ENCODE measurements at regions not wholly inside any gene's neighbourhood (a gene's known extent, or its start where the extent isn't known, plus 50 kb on each side); places are given as distances from the start of the nearest gene placed in this dataset.
"Not testable (repeated sequence)": the region's sequence is repeated elsewhere in the genome, so short reads cannot be mapped to it uniquely, and the experiment has no call there.

- DNase-seq (ENCODE audit: extremely low read depth, low read depth), result no peak
- H3K4me3 ChIP-seq (replicated peaks; ENCODE audit: low read depth, low read length), result peak overlapping the region; percentile 30
- no peak for TF ChIP-seq CTCF (IDR thresholded peaks at IDR 0.05; ENCODE audit: low read depth, low read length, missing control alignments)
Measured at GRCh38 chr20:30811885-30812671, 445.4 kb upstream of the DEFB115 start.

GRCh38 chr20:30812739-30813411 lies 444.6 kb upstream of the DEFB115 start:
- DNase-seq (ENCODE audit: extremely low read depth, low read depth), result no peak
- H3K4me3 ChIP-seq (replicated peaks; ENCODE audit: low read depth, low read length), result no peak overlapping the region
- TF ChIP-seq CTCF (IDR thresholded peaks at IDR 0.05; ENCODE audit: low read depth, low read length, missing control alignments), result no peak

- not testable (repeated sequence) for DNase-seq (ENCODE audit: extremely low read depth, low read depth); H3K4me3 ChIP-seq (replicated peaks; ENCODE audit: low read depth, low read length)
Measured at GRCh38 chr20:30813412-30814311, 443.8 kb upstream of the DEFB115 start.

GRCh38 chr20:30814312-30814639 lies 443.2 kb upstream of the DEFB115 start:
- not testable (repeated sequence) for DNase-seq (ENCODE audit: extremely low read depth, low read depth); H3K4me3 ChIP-seq (replicated peaks; ENCODE audit: low read depth, low read length)

GRCh38 chr20:30815027-30815576 lies 442.4 kb upstream of the DEFB115 start:
- H3K4me3 ChIP-seq (replicated peaks; ENCODE audit: low read depth, low read length); DNase-seq (ENCODE audit: extremely low read depth, low read depth): not testable (repeated sequence)

GRCh38 chr20:30815577-30816181 lies 441.8 kb upstream of the DEFB115 start:
- no peak for DNase-seq (ENCODE audit: extremely low read depth, low read depth)
- TF ChIP-seq CTCF (IDR thresholded peaks at IDR 0.05; ENCODE audit: low read depth, low read length, missing control alignments), result no peak
- 0 out of 2 replicates have a peak overlapping the region, but pooled peaks have one; percentile 13 for H3K4me3 ChIP-seq (replicated peaks; ENCODE audit: low read depth, low read length)

GRCh38 chr20:30816182-30816645 lies 441.2 kb upstream of the DEFB115 start:
- DNase-seq (ENCODE audit: extremely low read depth, low read depth), result no peak
- no peak for TF ChIP-seq CTCF (IDR thresholded peaks at IDR 0.05; ENCODE audit: low read depth, low read length, missing control alignments)
- 0 out of 2 replicates have a peak overlapping the region, but pooled peaks have one; percentile 13 for H3K4me3 ChIP-seq (replicated peaks; ENCODE audit: low read depth, low read length)

- not testable (repeated sequence) for DNase-seq (ENCODE audit: extremely low read depth, low read depth); H3K4me3 ChIP-seq (replicated peaks; ENCODE audit: low read depth, low read length)
Measured at GRCh38 chr20:30821615-30822014, 435.8 kb upstream of the DEFB115 start.

- H3K4me3 ChIP-seq (replicated peaks; ENCODE audit: low read depth, low read length); DNase-seq (ENCODE audit: extremely low read depth, low read depth): not testable (repeated sequence)
Measured at GRCh38 chr20:30824666-30825065, 432.8 kb upstream of the DEFB115 start.

- DNase-seq (ENCODE audit: extremely low read depth, low read depth); H3K4me3 ChIP-seq (replicated peaks; ENCODE audit: low read depth, low read length): not testable (repeated sequence)
Measured at GRCh38 chr20:30845923-30846322, 411.5 kb upstream of the DEFB115 start.

- H3K4me3 ChIP-seq (replicated peaks; ENCODE audit: low read depth, low read length); DNase-seq (ENCODE audit: extremely low read depth, low read depth): not testable (repeated sequence)
Measured at GRCh38 chr20:30868271-30868670, 389.2 kb upstream of the DEFB115 start.

GRCh38 chr20:30871127-30871526 lies 386.3 kb upstream of the DEFB115 start:
- not testable (repeated sequence) for DNase-seq (ENCODE audit: extremely low read depth, low read depth); H3K4me3 ChIP-seq (replicated peaks; ENCODE audit: low read depth, low read length)

All from HFF-Myc (cell line).